ENCODE measurements at regions not wholly inside any gene's neighbourhood (a gene's known extent, or its start where the extent isn't known, plus 50 kb on each side); places are given as distances from the start of the nearest gene placed in this dataset.

GRCh38 chr2:126510356-126510755 lies 145.6 kb upstream of the GYPC start:
- in situ Hi-C loops (cut with HindIII; ENCODE audit: low sequenced_read_pairs) = no loop called here
- DNase-seq (ENCODE audit: low read depth, low spot score) = no peak
- TF ChIP-seq, protein P1, sequence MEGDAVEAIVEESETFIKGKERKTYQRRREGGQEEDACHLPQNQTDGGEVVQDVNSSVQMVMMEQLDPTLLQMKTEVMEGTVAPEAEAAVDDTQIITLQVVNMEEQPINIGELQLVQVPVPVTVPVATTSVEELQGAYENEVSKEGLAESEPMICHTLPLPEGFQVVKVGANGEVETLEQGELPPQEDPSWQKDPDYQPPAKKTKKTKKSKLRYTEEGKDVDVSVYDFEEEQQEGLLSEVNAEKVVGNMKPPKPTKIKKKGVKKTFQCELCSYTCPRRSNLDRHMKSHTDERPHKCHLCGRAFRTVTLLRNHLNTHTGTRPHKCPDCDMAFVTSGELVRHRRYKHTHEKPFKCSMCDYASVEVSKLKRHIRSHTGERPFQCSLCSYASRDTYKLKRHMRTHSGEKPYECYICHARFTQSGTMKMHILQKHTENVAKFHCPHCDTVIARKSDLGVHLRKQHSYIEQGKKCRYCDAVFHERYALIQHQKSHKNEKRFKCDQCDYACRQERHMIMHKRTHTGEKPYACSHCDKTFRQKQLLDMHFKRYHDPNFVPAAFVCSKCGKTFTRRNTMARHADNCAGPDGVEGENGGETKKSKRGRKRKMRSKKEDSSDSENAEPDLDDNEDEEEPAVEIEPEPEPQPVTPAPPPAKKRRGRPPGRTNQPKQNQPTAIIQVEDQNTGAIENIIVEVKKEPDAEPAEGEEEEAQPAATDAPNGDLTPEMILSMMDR (IDR thresholded peaks at IDR 0.05; ENCODE audit: low read depth, low read length) = no peak
- no peak overlapping the region for H3K4me3 ChIP-seq (ENCODE audit: low read depth, low read length)

GRCh38 chr2:126510960-126511359 lies 145.0 kb upstream of the GYPC start:
- TF ChIP-seq, protein P1 (IDR thresholded peaks at IDR 0.05; ENCODE audit: low read depth, low read length) = no peak
- DNase-seq (ENCODE audit: low read depth, low spot score) = no peak
- no peak overlapping the region for H3K4me3 ChIP-seq (ENCODE audit: low read depth, low read length)
- in situ Hi-C loops (cut with HindIII; ENCODE audit: low sequenced_read_pairs) = no loop called here

- H3K4me3 ChIP-seq (ENCODE audit: low read depth, low read length) = no peak overlapping the region
- in situ Hi-C loops (cut with HindIII; ENCODE audit: low sequenced_read_pairs) = no loop called here
- TF ChIP-seq, protein P1 (IDR thresholded peaks at IDR 0.05; ENCODE audit: low read depth, low read length) = no peak
- no peak for DNase-seq (ENCODE audit: low read depth, low spot score)
Measured at GRCh38 chr2:126512026-126512425, 143.9 kb upstream of the GYPC start.

DNA sequence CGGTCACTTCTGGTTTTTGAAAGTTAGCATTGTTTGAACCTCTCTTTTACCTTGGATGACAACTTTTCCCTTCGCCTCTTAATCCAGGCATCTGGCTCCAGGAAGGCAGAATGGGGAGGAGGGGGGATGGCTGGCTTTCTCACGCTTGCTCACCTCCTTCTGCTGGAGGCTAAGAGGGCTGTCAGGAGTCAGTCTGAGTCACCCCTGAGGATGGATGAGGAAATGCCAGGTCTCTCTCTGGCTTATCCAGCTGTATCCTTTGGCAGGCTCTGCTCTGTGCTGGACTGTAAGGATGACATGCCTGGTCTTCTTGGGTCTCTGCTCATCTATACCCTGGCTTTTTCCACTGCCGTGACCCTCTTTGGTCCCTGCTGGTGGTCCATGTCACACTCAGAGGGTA lies 142.9 kb upstream of the GYPC start:
- no peak for DNase-seq (ENCODE audit: low read depth, low spot score)

DNA sequence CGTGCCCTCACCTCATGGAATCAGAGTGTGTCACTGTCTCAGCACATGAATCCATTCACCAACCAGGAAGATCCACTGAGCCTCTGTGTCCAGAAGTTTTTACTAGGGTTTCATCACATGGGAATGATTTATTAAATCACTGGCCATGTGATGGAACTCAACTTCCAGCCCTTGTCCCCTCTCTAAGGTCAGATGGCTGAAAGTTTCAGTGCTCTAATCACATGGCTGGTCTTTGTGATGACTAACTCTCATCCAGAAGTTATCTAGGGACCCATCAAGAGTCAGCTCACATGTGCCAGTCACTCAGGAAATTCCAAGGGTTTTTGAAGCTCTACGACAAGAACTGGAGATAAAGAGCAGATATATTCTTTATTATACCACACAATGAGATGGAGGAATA lies 140.5 kb upstream of the GYPC start:
- H3K4me3 ChIP-seq (ENCODE audit: low read depth, low read length) = no peak overlapping the region
- no peak for DNase-seq (ENCODE audit: low read depth, low spot score)
- in situ Hi-C loops (cut with HindIII; ENCODE audit: low sequenced_read_pairs) = no loop called here
- TF ChIP-seq, protein P1 (IDR thresholded peaks at IDR 0.05; ENCODE audit: low read depth, low read length) = no peak

More for the DNA sequence above, 142.9 kb upstream of the GYPC start:
- no peak overlapping the region for H3K4me3 ChIP-seq (ENCODE audit: low read depth, low read length)
- in situ Hi-C loops (cut with HindIII; ENCODE audit: low sequenced_read_pairs) = no loop called here
- TF ChIP-seq, protein P1 (IDR thresholded peaks at IDR 0.05; ENCODE audit: low read depth, low read length) = no peak

- DNase-seq (ENCODE audit: low read depth, low spot score) = no peak
- TF ChIP-seq, protein P1 (IDR thresholded peaks at IDR 0.05; ENCODE audit: low read depth, low read length) = no peak
- in situ Hi-C loops (cut with HindIII; ENCODE audit: low sequenced_read_pairs) = no loop called here
- no peak overlapping the region for H3K4me3 ChIP-seq (ENCODE audit: low read depth, low read length)
Measured at GRCh38 chr2:126518196-126518595, 137.8 kb upstream of the GYPC start.

Data from astrocyte of the spinal cord (primary cell).